Body of pancreas (tissue), 4 donors: ENCODE measurements at regions not wholly inside any gene's neighbourhood (a gene's known extent, or its start where the extent isn't known, plus 50 kb on each side); places are given as distances from the start of the nearest gene placed in this dataset.

Experiments
- CTCF ChIP-seq, 7 experiments: fragments of 450-650 bp in 4 of 7; fragments of 200-600 bp in 3 of 7; sonication (generic) in 3 of 7; IDR thresholded peaks; one replicate each; pipeline ENCODE4 v1.5.1; 2016 to 2019; ENCODE audit warnings: antibody characterized with exemption in 7 of 7
- POLR2A ChIP-seq, 3 donors: fragments of 450-650 bp; IDR thresholded peaks; one replicate each; pipeline ENCODE4 v1.6.1; 2016; ENCODE audit warnings: antibody characterized with exemption in 3 of 3, mild to moderate bottlenecking in 2 of 3

GRCh38 chr16:17544304-17544703 lies 73.5 kb upstream of the XYLT1 start:
- TF ChIP-seq CTCF (IDR thresholded peaks at IDR 0.05) (no peak), POLR2A (IDR thresholded peaks at IDR 0.05) (no peak)
